H4 (cell line): ENCODE measurements at regions not wholly inside any gene's neighbourhood (a gene's known extent, or its start where the extent isn't known, plus 50 kb on each side); places are given as distances from the start of the nearest gene placed in this dataset.
A peak's percentile ranks its signal among the peaks of the same experiment; 100 is the strongest.

Experiments used
- DNase-seq: peaks from one replicate; pipeline ENCODE4 v3.0.0-alpha.2; 2015; ENCODE audit warnings: low spot score

- no peak for DNase-seq
Observed at GRCh38 chr10:111732166-111732785, 451.3 kb downstream of the GPAM start.

GRCh38 chr10:111739125-111739873 lies 444.3 kb downstream of the GPAM start:
- DNase-seq = no peak

GRCh38 chr10:111739874-111740139 lies 443.8 kb downstream of the GPAM start:
- no peak for DNase-seq

GRCh38 chr10:111745982-111746381 lies 437.6 kb downstream of the GPAM start:
- DNase-seq = no peak

- DNase-seq = no peak
Observed at GRCh38 chr10:111747751-111748150, 435.8 kb downstream of the GPAM start.

GRCh38 chr10:111748184-111748583 lies 435.4 kb downstream of the GPAM start:
- DNase-seq = no peak

GRCh38 chr10:111750165-111750849 lies 433.3 kb downstream of the GPAM start:
- no peak for DNase-seq

- peak; percentile 33 for DNase-seq
Observed at GRCh38 chr10:111756217-111757061, 427.1 kb downstream of the GPAM start.

GRCh38 chr10:111758593-111758992 lies 425.0 kb downstream of the GPAM start:
- no peak for DNase-seq

- DNase-seq = no peak
Observed at GRCh38 chr10:111762114-111762513, 421.5 kb downstream of the GPAM start.

- DNase-seq = no peak
Observed at GRCh38 chr10:111765216-111765615, 418.3 kb downstream of the GPAM start.

GRCh38 chr10:111766464-111766863 lies 417.1 kb downstream of the GPAM start:
- DNase-seq = no peak

GRCh38 chr10:111767661-111768060 lies 415.9 kb downstream of the GPAM start:
- DNase-seq = no peak

GRCh38 chr10:111773950-111774349 lies 409.6 kb downstream of the GPAM start:
- no peak for DNase-seq

- DNase-seq = no peak
Observed at GRCh38 chr10:111774486-111774885, 409.1 kb downstream of the GPAM start.

- DNase-seq = no peak
Observed at GRCh38 chr10:111784436-111784835, 399.1 kb downstream of the GPAM start.

- DNase-seq = no peak
Observed at GRCh38 chr10:111784946-111785465, 398.6 kb downstream of the GPAM start.

GRCh38 chr10:111785921-111786320 lies 397.6 kb downstream of the GPAM start:
- no peak for DNase-seq

GRCh38 chr10:111789821-111790220 lies 393.7 kb downstream of the GPAM start:
- no peak for DNase-seq

- DNase-seq = no peak
Observed at GRCh38 chr10:111801841-111802240, 381.7 kb downstream of the GPAM start.

GRCh38 chr10:111804781-111805180 lies 378.8 kb downstream of the GPAM start:
- DNase-seq = no peak

GRCh38 chr10:111811517-111811916 lies 372.0 kb downstream of the GPAM start:
- DNase-seq = no peak
